Mammary epithelial cell (primary cell): ENCODE measurements at regions not wholly inside any gene's neighbourhood (a gene's known extent, or its start where the extent isn't known, plus 50 kb on each side); places are given as distances from the start of the nearest gene placed in this dataset.

Experiments used
- CTCF ChIP-seq, 2 donors: IDR thresholded peaks in 1 of 2; conservative IDR thresholded peaks in 1 of 2; 2 replicates each; pipeline ENCODE4 v1.5.1; 2011 to 2012; ENCODE audit warnings: inconsistent platforms in 2 of 2, low read length in 2 of 2, mild to moderate bottlenecking in 2 of 2, control low read depth in 1 of 2, low read depth in 1 of 2; ENCODE audit not compliant: insufficient read depth in 1 of 2; ENCODE audit errors: extremely low read depth in 1 of 2
- EZH2 ChIP-seq: IDR thresholded peaks from 2 replicates; pipeline ENCODE4 v1.6.1; 2012; ENCODE audit warnings: low read length, inconsistent platforms, borderline replicate concordance

GRCh38 chr20:50284811-50285375 lies 94.3 kb downstream of the CEBPB start:
- TF ChIP-seq CTCF (conservative IDR thresholded peaks at IDR 0.05 in 1 of 2, IDR thresholded peaks at IDR 0.05 in 1 of 2; ENCODE audit: extremely low read depth in 1 of 2, insufficient read depth in 1 of 2, low read depth in 1 of 2, low read length in 2 of 2) (no peak), EZH2 (no peak)
